Fibroblast of mammary gland (primary cell): ENCODE measurements at regions not wholly inside any gene's neighbourhood (a gene's known extent, or its start where the extent isn't known, plus 50 kb on each side); places are given as distances from the start of the nearest gene placed in this dataset.

Source experiments
- DNase-seq: peaks from one replicate; pipeline ENCODE4 v3.0.0-alpha.2; 2010; ENCODE audit warnings: low read depth
- H3K4me3 ChIP-seq: 2 replicates; pipeline ENCODE4 v1.5.1; 2011; ENCODE audit warnings: low read depth, mild to moderate bottlenecking, low read length, moderate library complexity; ENCODE audit not compliant: control insufficient read depth
- CTCF ChIP-seq: conservative IDR thresholded peaks from 2 replicates; pipeline ENCODE4 v1.5.1; 2011; ENCODE audit warnings: low read depth, low read length, inconsistent platforms; ENCODE audit not compliant: control insufficient read depth, insufficient read depth

- TF ChIP-seq CTCF, result no peak
- H3K4me3 ChIP-seq, result no peak overlapping the region
- DNase-seq, result no peak
Observed at GRCh38 chr5:98105681-98106080, 667.8 kb upstream of the RGMB start.

GRCh38 chr5:98106116-98107031 lies 667.1 kb upstream of the RGMB start:
- peak; percentile 97 for DNase-seq
- H3K4me3 ChIP-seq, result no peak overlapping the region
- TF ChIP-seq CTCF, result no peak

GRCh38 chr5:98108497-98108896 lies 665.0 kb upstream of the RGMB start:
- no peak for TF ChIP-seq CTCF
- H3K4me3 ChIP-seq, result no peak overlapping the region
- peak; percentile 99 for DNase-seq

- peak; percentile 97 for DNase-seq
- H3K4me3 ChIP-seq, result peak overlapping the region; percentile 22
- no peak for TF ChIP-seq CTCF
Observed at GRCh38 chr5:98109561-98110006, 663.9 kb upstream of the RGMB start.

- no peak overlapping the region for H3K4me3 ChIP-seq
- peak; percentile 90 for DNase-seq
- no peak for TF ChIP-seq CTCF
Observed at GRCh38 chr5:98110282-98110691, 663.2 kb upstream of the RGMB start.

GRCh38 chr5:98110791-98111190 lies 662.7 kb upstream of the RGMB start:
- no peak for TF ChIP-seq CTCF
- DNase-seq, result peak; percentile 17
- H3K4me3 ChIP-seq, result no peak overlapping the region
